ENCODE measurements at regions not wholly inside any gene's neighbourhood (a gene's known extent, or its start where the extent isn't known, plus 50 kb on each side); places are given as distances from the start of the nearest gene placed in this dataset.
A peak's percentile ranks its signal among the peaks of the same experiment; 100 is the strongest.
"Not testable (repeated sequence)": the region's sequence is repeated elsewhere in the genome, so short reads cannot be mapped to it uniquely, and the experiment has no call there.

DNA sequence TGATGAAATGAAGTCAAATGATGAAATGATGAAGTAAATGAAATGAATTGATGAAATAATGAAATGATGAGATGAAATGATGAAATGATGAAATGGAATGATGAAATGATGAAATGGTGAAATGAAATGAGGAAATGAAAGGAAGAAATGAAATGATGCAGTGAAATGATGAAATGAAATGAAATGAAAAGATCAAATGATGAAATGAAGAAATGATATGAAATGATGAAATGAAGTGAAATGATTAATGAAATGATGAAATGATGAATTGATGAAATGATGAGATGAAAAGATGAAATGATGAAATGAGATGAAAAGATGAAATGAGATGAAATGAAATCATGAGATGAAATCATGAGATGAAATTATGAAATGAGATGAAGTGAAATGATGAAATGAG lies 139.2 kb upstream of the ERV3-1 start:
- not testable (repeated sequence) for DNase-seq

DNA sequence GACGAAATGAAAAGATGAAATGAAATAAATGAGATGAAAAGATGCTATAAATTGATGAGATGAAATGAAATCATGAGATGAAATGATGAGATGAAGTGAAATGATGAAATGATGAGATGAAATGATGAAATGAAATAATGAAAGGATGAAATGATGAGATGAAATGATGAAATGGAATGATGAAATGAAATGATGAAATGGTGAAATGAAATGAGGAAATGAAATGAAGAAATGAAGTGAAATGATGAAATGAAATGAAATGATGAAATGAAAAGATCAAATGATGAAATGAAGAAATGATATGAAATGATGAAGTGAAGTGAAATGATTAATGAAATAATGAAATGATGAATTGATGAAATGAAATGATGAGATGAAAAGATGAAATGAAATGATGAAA lies 138.5 kb upstream of the ERV3-1 start:
- DNase-seq = not testable (repeated sequence)

DNA sequence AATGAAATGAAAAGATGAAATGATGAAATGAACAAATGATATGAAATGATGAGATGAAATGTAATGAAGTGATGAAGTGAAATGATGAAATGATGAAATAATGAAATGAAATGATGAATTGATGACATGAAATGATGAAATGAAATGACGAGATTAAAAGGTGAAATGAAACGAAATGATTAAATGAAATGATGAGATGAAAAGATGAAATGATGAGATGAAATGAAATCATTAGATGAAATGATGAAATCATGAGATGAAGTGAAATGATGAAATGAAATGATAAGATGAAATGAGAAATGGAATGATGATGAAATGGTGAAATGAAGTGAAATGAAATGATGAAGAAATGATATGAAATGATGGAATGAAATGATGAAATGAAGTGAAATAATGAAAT lies 138.1 kb upstream of the ERV3-1 start:
- DNase-seq = not testable (repeated sequence)

DNA sequence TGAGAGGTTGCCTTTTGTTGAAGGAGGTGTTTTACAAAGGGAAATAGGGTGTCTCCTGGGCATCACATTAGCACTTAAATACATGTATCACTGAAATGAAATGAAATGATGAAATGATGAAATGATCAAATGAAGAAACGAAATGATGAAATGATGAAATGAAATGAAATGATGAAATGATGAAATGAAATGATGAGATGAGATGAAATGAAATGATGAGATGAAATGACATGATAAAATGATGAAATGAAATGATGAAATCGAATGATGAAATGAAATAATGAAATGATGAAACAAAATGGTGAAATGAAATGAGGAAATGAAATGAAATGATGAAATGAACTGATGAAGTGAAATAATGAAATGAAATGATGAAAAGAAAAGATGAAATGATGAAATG lies 137.6 kb upstream of the ERV3-1 start:
- DNase-seq = not testable (repeated sequence)

DNA sequence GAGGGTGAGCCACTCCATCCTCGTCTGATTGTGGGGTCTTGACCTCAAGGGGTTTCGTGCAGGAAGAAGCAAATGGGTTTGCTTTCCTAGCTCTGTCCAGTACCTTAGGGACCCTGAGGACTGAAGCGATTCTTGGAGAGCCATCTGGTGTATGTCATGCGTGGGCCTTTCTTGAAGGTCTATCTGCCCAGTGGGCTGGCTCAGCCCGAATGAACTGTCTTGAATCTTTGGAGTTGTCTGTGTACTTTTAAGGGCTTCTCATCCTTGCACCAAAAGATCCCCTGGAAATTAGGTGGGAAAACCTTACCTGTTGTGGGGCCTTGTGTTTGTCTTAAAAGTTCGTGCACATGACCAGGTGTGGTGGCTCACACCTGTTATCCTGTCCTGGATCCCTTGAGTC lies 135.4 kb upstream of the ERV3-1 start:
- not testable (repeated sequence) for DNase-seq

DNA sequence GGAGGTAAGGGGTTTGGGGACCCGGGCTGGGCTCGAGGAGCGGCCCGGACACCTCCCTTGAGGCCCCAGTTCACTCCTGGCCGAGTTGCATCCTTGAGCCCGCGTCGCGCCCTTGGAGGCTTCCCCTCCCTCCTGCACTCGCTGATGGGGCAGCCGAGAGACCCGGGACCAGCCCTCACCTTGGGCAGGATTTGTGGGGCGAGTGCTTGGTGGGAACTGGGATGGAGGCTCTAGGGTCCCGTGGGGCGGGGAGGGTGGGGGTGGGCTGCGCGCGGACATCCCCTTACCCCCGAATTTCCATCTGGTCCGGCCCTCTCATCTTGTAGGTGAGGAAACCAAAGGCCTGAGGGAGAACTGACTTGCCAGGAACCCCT lies 134.9 kb upstream of the ERV3-1 start:
- DNase-seq = not testable (repeated sequence)

DNA sequence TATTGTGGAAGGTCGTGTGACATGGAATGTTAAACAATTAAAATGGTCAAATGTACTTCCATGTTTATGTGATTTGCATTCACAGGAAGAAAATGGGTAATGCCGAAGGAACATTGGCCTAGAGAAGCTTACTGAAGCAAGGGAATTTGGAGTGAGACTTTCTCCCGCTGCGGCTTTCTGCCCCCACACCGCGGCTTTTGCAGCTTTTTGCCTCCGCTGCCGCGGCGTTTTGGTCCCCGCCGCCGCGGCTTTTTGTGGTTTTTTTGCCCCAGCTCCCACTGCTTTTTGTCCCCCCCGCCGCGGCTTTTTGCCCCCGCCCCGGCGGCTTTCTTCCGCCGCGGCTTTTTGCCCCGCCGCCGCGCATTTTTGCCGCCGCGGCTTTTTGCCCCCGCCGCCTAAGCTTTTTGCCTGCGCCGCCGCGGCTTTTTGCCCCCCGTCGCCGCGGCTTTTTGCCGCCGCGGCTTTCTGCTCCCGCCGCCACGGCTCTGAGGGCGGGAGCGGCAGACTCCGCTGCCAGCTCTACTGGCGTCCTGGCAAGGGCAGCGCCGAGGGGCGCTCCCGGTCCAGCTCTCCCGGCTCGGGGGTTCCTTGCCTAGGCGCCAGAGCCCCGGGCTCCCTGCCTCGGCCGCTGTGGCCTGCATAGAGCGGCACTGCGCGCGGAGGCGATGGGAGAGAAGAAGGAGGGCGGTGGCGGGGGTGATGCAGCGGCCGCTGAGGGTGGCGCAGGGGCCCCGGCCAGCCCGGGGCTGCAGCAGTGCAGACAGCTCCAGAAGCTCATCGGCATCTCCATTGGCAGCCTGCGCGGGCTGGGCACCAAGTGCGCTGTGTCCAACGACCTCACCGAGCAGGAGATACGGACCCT lies 134.3 kb upstream of the ERV3-1 start:
- DNase-seq = not testable (repeated sequence)

DNA sequence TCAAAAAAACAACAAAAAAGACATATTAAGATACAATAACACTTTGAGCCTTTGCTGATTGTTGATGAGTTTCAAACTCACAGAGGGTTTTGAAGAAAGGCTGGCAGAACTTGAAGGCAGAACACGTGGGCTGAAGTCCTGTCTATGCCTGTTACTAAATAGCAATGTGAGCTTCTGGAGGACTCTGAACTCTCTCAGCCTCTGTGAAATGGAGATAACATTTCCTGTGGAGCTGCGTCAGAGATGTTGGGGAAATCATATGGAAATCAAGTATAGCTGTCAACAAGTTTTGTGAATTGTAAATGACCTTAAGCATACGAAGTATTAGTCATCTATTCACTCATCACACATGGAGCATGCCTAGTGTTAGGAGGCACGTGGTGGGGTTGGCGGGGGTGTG lies 130.4 kb upstream of the ERV3-1 start:
- not testable (repeated sequence) for DNase-seq

DNA sequence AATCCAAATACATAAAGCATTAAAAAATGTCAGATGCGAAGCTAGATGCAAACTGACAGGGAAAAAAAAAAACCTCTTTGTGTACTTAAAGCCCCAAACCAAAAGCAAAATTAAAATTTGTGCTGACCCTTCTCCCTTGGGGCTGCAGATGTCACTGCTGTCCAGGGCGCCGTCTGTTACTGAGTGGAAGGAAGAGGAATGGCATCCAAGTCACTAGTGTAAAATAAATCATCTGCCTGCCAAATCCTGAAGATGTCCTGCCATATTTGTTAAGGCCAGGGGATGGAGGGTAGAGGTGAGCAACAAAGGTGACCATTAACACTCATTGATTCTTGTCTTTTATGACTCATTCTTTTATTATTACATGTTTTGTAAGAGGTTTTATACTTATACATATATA lies 126.6 kb upstream of the ERV3-1 start:
- DNase-seq = not testable (repeated sequence)

DNA sequence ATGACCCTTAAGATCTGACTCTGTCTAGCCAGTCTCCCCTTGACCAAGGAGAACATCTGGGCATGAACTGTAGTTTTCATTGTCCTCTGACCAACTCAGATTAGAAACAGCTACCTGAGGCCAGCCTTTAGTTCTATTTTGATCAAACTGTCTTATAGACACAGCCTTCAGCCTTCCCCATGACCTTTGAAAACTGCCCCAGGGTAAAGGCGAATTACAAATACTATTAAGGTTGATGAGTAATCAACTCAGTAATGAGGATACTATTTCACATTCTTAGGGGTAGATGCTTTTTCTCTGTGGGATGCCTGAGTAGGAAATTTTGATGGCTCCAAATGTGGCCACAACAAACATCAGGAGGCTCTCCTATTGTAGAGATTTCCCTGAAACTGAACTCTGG lies 125.8 kb upstream of the ERV3-1 start:
- DNase-seq = not testable (repeated sequence)

DNA sequence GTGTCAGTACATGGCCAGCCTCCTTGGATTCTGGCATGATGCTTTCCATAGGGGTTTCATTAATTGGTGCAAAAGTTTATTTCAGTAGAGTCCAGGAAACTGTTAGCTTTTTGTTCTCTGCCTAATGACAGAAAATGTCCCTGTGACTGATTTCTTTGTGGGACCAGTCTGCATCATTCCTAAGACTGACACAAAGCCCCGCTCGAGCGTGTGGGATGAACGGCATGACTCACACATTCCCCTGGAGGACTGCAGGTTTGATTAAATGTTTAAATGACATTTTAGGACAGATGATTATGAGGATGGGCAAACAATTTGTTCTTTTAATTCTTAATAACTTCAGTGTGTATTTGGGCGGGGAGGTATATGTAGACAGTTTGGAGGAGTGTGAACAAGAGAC lies 120.9 kb upstream of the ERV3-1 start:
- not testable (repeated sequence) for DNase-seq

DNA sequence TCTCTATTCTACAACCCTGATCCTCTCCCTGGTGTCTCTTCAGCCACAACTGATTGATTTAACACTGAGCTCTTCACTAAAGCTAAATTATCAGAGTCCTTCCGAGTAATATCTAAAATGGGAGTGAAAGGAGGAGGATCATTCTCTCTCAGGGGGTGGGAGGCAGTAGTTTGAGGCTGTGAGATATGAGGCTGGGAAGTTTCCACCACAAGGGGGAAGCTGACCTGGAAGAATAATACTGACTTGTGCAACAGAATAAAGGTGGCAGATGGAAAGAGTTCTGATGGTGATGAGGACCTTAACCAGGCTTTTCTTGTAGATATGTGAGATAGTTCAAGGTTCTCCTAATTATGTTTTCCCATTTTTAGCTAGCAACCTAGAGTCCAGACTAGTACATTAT lies 118.1 kb upstream of the ERV3-1 start:
- not testable (repeated sequence) for DNase-seq

DNA sequence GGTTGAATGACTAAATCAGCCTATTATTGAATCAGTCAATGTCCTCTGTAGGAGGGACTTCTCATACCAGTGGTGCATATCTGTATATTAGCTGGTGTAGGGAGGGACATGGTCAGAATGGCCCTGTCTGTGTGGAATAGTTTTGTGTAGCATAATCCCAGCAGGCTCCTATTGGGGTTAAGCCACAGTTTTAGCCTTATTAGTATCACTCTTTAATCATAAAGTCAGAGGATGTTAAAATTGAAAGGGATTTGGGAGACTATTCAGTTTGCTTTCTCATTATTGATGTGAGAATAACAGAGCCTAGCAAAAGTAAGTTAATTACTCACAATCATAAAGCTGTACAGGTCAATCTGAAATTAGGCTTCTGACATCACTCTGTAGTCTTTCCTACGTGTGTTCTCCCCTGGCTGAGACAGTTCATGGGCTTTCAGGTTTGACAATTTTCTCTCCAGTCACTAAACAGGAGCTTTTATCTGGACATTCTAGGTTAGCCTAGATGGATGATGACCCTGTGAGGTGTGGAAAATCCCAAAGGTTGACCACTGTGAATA lies 99.2 kb upstream of the ERV3-1 start:
- DNase-seq = not testable (repeated sequence)

DNA sequence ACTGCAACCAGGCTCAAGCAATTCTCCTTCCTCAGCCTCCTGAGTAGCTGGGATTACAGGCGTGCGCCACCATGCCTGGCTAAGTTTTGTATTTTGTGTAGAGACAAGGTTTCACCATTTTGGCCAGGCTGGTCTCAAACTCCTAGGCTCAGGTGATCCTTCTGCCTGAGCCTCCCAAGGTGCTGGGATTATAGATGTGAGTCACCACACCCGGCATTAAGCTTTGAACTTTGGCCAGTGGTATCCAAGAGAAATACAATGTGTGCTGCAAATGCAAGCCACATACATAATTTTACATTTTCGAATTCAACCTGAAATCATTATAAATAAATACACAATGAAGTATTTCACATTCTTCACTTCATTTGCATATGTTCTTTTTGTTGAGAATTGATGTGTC lies 94.0 kb upstream of the ERV3-1 start:
- not testable (repeated sequence) for DNase-seq

DNA sequence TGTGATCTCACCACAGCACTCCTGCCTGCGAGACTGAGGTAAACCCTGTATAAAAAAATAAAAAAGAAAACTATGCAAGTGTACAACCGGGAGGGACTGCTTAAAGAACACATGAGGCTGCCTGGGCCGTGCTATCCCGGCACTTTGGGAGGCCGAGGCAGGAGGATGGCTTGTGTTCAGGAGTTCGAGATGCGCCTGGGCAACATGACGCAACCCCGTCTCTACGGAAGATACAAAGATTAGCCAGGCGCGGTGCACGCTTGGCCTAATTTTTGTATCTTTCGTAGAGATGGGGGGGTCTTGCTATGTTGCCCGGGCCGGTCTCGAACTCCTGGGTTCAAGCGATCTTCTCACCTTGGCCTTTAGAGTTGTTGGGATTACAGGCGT lies 75.2 kb upstream of the ERV3-1 start:
- not testable (repeated sequence) for DNase-seq

DNA sequence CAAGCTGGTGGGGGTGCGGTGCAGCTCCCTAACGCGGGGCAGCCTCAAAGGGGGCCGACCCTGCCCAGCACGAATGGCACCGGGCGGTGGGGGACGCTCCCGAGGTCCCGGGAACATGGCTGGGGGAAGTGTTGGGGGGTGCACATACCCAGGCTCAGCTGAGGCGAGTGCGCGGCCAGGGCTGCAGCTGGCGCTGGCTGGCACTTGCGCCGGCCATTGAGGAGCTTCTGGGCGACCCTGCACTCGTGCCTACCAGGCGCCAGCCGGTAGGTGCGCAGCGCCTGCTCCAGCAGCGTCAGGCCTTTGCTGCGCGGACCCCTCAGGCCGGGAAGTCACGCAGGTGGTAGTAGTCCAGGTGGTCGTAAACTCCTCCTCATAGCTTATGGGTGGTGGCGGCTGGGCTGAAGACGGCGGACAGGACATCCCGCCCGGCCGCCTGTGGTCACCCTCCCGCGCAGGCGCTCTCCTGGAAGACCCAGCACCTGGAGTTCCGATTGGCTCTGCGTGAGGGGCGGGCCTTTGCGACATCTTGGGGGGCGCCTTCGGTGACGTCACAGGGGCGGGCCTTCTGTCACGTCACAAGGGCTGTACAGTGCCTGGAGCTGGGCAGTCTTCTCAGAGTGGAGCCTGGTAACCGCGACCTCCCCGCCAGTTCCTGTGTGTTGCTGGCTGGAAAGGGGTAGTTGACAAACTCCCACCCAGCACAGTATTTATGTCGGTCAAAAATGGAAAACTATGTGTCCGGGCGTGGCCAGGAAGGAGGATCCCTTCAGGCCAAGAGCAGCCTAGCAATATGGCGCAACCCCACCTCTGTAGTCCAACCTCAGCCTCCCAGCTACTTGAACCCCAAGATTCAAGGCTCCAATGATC lies 74.5 kb upstream of the ERV3-1 start:
- peak; percentile 72 to 80 for DNase-seq

DNA sequence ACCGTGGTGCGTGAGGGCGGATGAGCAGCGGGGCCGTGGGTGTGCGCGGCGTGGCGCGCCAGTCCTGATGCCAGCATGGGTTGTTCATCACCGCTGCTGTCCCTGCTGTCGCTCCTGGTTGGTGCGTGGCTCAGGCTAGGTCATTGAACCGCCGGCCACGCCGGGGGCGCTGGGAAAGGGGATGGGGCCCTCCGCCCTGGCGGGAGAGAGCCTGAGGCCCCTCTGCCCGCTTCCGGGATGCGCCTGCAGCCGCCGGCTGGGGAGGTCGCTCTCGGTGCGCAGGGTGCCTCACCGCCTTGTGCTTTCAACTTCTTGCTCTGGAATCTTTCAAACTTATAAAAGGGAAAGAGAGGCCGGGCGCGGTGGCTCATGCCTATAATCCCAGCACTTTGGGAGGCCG lies 68.5 kb upstream of the ERV3-1 start:
- DNase-seq = not testable (repeated sequence)

DNA sequence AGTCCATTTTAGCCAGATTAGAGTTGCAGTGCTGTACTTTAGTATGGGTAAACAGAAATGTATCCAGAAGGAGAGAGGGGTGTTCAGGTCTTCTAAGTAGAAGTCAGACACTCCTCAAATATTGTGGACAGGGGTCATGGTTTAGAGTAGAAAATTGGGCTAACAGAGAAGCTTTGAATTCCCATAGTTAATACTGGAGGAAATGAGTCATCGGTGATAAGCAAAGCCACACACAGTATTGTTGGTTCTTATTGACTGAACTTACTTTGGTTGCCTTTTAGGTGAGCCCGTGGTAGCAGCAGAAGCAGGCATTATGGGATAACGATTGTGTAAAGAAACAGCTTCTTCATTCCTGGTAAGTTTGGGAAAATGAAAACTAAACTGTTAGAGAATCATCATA lies 66.7 kb upstream of the ERV3-1 start:
- DNase-seq = not testable (repeated sequence)

DNA sequence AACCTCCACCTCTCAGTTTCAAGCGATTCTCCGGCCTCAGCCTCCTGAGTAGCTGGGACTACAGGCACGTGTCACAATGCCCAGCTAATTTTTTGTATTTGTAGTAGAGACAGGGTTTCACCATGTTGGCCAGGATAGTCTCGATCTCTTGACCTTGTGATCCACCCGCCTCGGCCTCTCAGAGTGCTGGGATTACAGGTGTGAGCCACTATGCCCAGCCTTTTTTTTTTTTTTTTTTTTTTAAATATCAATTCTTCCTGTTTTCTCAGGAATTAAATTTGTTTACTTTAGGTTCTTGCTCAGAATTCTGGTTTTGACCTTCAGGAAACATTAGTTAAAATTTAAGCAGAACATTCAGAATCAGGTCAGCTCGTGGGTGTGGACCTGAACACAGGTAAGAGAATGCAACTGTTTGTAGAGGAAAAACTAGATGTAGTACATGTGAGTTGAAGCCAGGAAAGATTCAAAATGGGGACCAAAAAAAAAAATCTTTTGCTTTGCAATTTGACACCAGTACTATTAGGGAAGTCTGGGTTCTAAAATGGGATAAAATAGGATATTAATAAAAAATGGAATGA lies 65.5 kb upstream of the ERV3-1 start:
- DNase-seq = not testable (repeated sequence)

DNA sequence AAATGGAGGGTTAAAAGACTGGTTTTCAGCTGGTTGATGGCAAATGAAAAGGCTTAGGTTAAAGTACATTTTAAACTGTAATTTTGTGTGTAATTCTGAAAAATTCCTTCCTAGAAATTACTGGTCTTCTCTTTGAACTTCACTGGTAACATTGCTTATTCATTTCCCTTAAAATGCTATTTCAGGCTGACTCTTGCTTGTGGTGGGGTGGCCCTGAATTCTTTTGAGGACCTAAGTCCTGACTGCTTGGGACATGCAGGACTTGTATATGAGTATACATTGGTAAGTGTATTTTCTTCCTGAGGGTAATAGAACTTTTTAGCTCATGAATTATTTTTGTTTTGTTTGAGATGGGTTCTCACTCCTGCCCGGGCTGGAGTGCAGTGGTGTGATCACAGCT lies 63.0 kb upstream of the ERV3-1 start:
- DNase-seq = not testable (repeated sequence)

DNA sequence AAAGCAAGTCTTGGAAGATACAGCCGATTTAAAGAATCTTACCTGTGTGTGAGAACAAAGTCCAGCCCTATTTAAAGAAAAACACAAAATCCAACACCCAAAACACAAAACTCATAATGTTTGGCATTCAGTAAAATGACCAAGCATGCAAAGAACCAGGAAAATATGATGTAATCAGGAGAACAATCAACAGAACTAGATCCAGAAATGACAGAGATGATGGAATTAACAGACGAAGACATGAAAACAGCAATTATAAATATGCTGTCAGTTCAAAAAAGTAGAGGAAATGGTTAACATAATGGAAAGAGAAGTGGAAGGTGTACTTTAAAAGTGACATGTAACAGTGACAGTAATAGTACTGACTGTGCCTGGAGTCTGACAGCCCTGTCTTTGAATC lies 56.1 kb upstream of the ERV3-1 start:
- not testable (repeated sequence) for DNase-seq

DNA sequence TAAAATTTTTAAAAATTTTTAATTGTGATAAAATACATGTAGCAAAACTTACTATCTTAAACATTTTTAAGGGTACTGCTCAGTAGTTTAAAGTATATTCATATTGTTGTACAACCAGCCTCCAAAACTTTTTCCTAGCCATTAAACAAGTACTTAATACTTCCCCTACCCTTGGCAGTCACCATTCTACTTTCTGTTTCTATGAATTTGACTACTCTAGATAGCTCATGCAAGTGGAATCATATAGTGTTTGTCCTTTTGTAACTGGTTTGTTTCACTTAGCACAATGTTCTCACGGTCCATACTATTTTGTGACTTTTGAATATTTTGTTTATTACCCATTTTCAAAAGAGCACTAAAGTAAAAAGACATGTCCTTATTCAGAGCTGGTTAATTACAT lies 52.8 kb upstream of the ERV3-1 start:
- DNase-seq = not testable (repeated sequence)

Data from NCI-H524 (cell line).